ENCODE measurements at regions not wholly inside any gene's neighbourhood (a gene's known extent, or its start where the extent isn't known, plus 50 kb on each side); places are given as distances from the start of the nearest gene placed in this dataset.

DNA sequence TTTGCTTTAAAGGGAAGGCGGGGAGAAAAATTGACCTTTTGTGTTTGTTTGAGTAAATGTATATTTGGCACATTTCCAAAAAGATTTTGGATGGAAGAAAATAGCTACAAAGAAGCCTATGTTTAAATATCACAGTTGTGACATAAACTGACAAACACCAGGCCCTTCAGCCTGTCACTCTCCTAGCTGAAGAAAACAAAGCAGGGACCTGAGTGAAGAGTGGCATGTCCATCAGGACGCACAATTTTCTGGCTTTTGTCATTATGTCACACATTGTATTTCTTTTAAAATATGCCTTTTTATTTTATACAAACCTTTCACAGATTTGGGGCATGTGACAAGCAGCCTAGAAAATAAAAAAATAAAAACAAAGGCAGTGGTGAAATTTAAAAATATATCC is 241.2 kb downstream of the OGFRL1 start:
- intact Hi-C loops (cut with DNase I; ENCODE audit: low total_unique reads) = no loop called here
- DNase-seq = no peak
- no peak for TF ChIP-seq CTCF (IDR thresholded peaks at IDR 0.05)
- no peaks in the 10 kb centered on the region for H3K36me3 ChIP-seq
- H3K4me3 ChIP-seq = no peak overlapping the region
- no peak overlapping the region for H3K27ac ChIP-seq
- no peaks in the 10 kb centered on the region for H3K27me3 ChIP-seq
- no peaks in the 10 kb centered on the region for H3K9me3 ChIP-seq
- no peaks in the 10 kb centered on the region for H3K4me1 ChIP-seq

- TF ChIP-seq POLR2A (IDR thresholded peaks at IDR 0.05) (no peak), CTCF (IDR thresholded peaks at IDR 0.05) (no peak)
- Histone ChIP-seq H3K27me3 (no peaks in the 10 kb centered on the region), H3K4me1 (no peaks in the 10 kb centered on the region), H3K4me3 (no peak overlapping the region), H3K9me3 (no peaks in the 10 kb centered on the region), H3K36me3 (no peaks in the 10 kb centered on the region), H3K27ac (no peak overlapping the region)
- DNase-seq = no peak
- intact Hi-C loops (cut with DNase I; ENCODE audit: low total_unique reads) = no loop called here
Measured at GRCh38 chr6:71531006-71531405, 242.4 kb downstream of the OGFRL1 start.

DNA sequence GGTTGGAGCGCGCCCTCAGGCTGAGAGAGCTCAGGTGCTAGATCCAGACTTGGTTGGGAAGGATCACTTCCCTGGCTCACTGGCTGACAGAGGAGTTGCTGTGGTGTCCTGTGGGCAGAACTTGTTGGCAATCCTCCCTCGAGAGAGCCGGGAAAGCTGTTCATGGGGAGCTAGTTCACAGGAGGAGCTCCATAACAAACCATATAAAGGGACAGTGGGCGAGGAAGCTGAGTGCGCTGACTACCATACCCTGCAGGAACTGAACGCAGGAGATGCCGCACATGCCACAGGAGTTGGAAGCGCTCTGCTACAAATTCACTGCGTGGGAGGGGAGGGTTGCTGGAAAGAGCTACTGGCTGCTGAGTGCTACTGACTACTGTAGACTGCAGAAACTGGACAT is 243.2 kb downstream of the OGFRL1 start:
- Histone ChIP-seq H3K27ac (no peak overlapping the region), H3K4me1 (no peaks in the 10 kb centered on the region), H3K9me3 (no peaks in the 10 kb centered on the region), H3K27me3 (no peaks in the 10 kb centered on the region), H3K36me3 (no peaks in the 10 kb centered on the region), H3K4me3 (no peak overlapping the region)
- no peak for DNase-seq
- TF ChIP-seq CTCF (IDR thresholded peaks at IDR 0.05) = no peak
- no peak for TF ChIP-seq POLR2A (IDR thresholded peaks at IDR 0.05)
- intact Hi-C loops (cut with DNase I; ENCODE audit: low total_unique reads) = no loop called here

DNA sequence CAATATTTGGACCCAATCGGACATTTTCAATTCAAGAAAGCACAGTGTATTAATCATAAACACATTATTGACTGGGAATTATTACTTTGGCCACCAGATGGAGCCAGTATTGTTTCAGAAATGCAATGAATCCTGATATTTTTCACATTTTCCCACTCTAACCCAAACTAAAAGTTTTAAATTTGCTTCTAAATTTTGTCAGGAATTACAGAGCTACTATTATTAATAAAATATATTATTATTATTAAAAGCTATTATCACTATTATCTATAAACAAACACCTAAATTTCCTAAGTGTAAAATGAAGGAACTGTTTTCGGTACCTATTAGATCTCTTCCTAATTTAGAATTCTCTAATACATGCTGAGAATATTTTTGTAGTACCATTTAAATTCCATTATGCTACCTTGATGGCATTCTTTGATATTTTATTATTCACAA is 245.3 kb downstream of the OGFRL1 start:
- Histone ChIP-seq H3K4me1 (no peaks in the 10 kb centered on the region), H3K27me3 (no peaks in the 10 kb centered on the region), H3K27ac (no peak overlapping the region), H3K4me3 (no peak overlapping the region), H3K36me3 (no peaks in the 10 kb centered on the region), H3K9me3 (no peaks in the 10 kb centered on the region)
- no peak for TF ChIP-seq POLR2A (IDR thresholded peaks at IDR 0.05)
- TF ChIP-seq CTCF (IDR thresholded peaks at IDR 0.05) = peak in 3 of 4 experiments; percentile 28 to 34 (median 30)
- DNase-seq = no peak
- intact Hi-C loops (cut with DNase I; ENCODE audit: low total_unique reads) = no loop called here

- Histone ChIP-seq H3K27ac (no peak overlapping the region), H3K36me3 (no peaks in the 10 kb centered on the region), H3K9me3 (no peaks in the 10 kb centered on the region), H3K4me1 (no peaks in the 10 kb centered on the region), H3K27me3 (no peaks in the 10 kb centered on the region), H3K4me3 (no peak overlapping the region)
- intact Hi-C loops (cut with DNase I; ENCODE audit: low total_unique reads) = no loop called here
- TF ChIP-seq CTCF (IDR thresholded peaks at IDR 0.05) (no peak), POLR2A (IDR thresholded peaks at IDR 0.05) (no peak)
- DNase-seq = no peak
Measured at GRCh38 chr6:71534921-71535320, 246.3 kb downstream of the OGFRL1 start.

Measured in uterus (tissue), 3 donors.